ENCODE measurements at regions not wholly inside any gene's neighbourhood (a gene's known extent, or its start where the extent isn't known, plus 50 kb on each side); places are given as distances from the start of the nearest gene placed in this dataset.

- H3K9me3 ChIP-seq = no peaks in the 10 kb centered on the region
- no peaks in the 10 kb centered on the region for H4K20me1 ChIP-seq (ENCODE audit: insufficient read depth)
- H3K27ac ChIP-seq (ENCODE audit: low read depth in 2 of 2, low read length in 1 of 2) = no peak overlapping the region
- ChIA-PET POLR2A (no interaction called here), CTCF (no interaction called here)
- H3F3A ChIP-seq (replicated peaks; ENCODE audit: insufficient read depth) = no peaks in the 10 kb centered on the region
- TF ChIP-seq CHD2 (IDR thresholded peaks at IDR 0.05; ENCODE audit: low read length, partially characterized antibody) (no peak), POLR2AphosphoS5 (IDR thresholded peaks at IDR 0.05; ENCODE audit: low read depth, low read length) (no peak), TAF1 (IDR thresholded peaks at IDR 0.05; ENCODE audit: borderline replicate concordance, low read depth, low read length) (no peak), NFIC (IDR thresholded peaks at IDR 0.05; ENCODE audit: borderline replicate concordance) (no peak), GATA2 (CRISPR knock-in tag; IDR thresholded peaks at IDR 0.05) (no peak), USF1 (IDR thresholded peaks at IDR 0.05; ENCODE audit: borderline replicate concordance, low read depth) (no peak), JUND (IDR thresholded peaks at IDR 0.05) (no peak), ELF1 (IDR thresholded peaks at IDR 0.05) (no peak), RXRA (IDR thresholded peaks at IDR 0.05; ENCODE audit: borderline replicate concordance, low read depth) (no peak), RCOR1 (IDR thresholded peaks at IDR 0.05; ENCODE audit: low read length) (no peak)
- TF ChIP-seq, protein P1, sequence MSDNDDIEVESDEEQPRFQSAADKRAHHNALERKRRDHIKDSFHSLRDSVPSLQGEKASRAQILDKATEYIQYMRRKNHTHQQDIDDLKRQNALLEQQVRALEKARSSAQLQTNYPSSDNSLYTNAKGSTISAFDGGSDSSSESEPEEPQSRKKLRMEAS (IDR thresholded peaks at IDR 0.05; ENCODE audit: low read depth) = no peak
- TF ChIP-seq, protein P2, sequence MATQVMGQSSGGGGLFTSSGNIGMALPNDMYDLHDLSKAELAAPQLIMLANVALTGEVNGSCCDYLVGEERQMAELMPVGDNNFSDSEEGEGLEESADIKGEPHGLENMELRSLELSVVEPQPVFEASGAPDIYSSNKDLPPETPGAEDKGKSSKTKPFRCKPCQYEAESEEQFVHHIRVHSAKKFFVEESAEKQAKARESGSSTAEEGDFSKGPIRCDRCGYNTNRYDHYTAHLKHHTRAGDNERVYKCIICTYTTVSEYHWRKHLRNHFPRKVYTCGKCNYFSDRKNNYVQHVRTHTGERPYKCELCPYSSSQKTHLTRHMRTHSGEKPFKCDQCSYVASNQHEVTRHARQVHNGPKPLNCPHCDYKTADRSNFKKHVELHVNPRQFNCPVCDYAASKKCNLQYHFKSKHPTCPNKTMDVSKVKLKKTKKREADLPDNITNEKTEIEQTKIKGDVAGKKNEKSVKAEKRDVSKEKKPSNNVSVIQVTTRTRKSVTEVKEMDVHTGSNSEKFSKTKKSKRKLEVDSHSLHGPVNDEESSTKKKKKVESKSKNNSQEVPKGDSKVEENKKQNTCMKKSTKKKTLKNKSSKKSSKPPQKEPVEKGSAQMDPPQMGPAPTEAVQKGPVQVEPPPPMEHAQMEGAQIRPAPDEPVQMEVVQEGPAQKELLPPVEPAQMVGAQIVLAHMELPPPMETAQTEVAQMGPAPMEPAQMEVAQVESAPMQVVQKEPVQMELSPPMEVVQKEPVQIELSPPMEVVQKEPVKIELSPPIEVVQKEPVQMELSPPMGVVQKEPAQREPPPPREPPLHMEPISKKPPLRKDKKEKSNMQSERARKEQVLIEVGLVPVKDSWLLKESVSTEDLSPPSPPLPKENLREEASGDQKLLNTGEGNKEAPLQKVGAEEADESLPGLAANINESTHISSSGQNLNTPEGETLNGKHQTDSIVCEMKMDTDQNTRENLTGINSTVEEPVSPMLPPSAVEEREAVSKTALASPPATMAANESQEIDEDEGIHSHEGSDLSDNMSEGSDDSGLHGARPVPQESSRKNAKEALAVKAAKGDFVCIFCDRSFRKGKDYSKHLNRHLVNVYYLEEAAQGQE (IDR thresholded peaks at IDR 0.05; ENCODE audit: low read depth, low read length) = no peak
- TF ChIP-seq, protein P3, sequence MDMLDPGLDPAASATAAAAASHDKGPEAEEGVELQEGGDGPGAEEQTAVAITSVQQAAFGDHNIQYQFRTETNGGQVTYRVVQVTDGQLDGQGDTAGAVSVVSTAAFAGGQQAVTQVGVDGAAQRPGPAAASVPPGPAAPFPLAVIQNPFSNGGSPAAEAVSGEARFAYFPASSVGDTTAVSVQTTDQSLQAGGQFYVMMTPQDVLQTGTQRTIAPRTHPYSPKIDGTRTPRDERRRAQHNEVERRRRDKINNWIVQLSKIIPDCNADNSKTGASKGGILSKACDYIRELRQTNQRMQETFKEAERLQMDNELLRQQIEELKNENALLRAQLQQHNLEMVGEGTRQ (IDR thresholded peaks at IDR 0.05; ENCODE audit: borderline replicate concordance, low read depth, low read length) = no peak
- H3K9ac ChIP-seq = no peak overlapping the region
- no peak overlapping the region for H3K4me2 ChIP-seq
- no peak overlapping the region for H2AFZ ChIP-seq (ENCODE audit: low read depth)
- H3K36me3 ChIP-seq (replicated peaks in 1 of 2; ENCODE audit: control insufficient read depth in 1 of 2, insufficient read depth in 2 of 2, low read length in 1 of 2) = no peaks in the 10 kb centered on the region
- no peak overlapping the region for H3K4me3 ChIP-seq (ENCODE audit: low read depth in 2 of 2, low read length in 1 of 2)
- DNase-seq = no peak
- no peaks in the 10 kb centered on the region for H3K9me2 ChIP-seq
- no peaks in the 10 kb centered on the region; a peak in 1 of 4 replicates for H3K4me1 ChIP-seq (ENCODE audit: control insufficient read depth in 1 of 2, insufficient read depth in 2 of 2, low read depth in 1 of 2, low read length in 1 of 2)
- H3K27me3 ChIP-seq (ENCODE audit: insufficient read depth) = no peaks in the 10 kb centered on the region
- H3K79me2 ChIP-seq (ENCODE audit: insufficient read depth) = no peaks in the 10 kb centered on the region
Measured at GRCh38 chr10:91569522-91569921, 63.3 kb downstream of the PPP1R3C start.

- Histone ChIP-seq H3K27ac (ENCODE audit: low read depth in 2 of 2, low read length in 1 of 2) (no peak overlapping the region), H2AFZ (ENCODE audit: low read depth) (no peak overlapping the region), H3K9me2 (no peaks in the 10 kb centered on the region), H3K27me3 (ENCODE audit: insufficient read depth) (no peaks in the 10 kb centered on the region), H3K4me1 (ENCODE audit: control insufficient read depth in 1 of 2, insufficient read depth in 2 of 2, low read depth in 1 of 2, low read length in 1 of 2) (no peaks in the 10 kb centered on the region; a peak in 1 of 4 replicates), H3K4me3 (ENCODE audit: low read depth in 2 of 2, low read length in 1 of 2) (no peak overlapping the region), H3K79me2 (ENCODE audit: insufficient read depth) (no peaks in the 10 kb centered on the region), H3F3A (replicated peaks; ENCODE audit: insufficient read depth) (no peaks in the 10 kb centered on the region), H3K4me2 (no peak overlapping the region), H3K9me3 (no peaks in the 10 kb centered on the region), H4K20me1 (ENCODE audit: insufficient read depth) (no peaks in the 10 kb centered on the region), H3K36me3 (replicated peaks in 1 of 2; ENCODE audit: control insufficient read depth in 1 of 2, insufficient read depth in 2 of 2, low read length in 1 of 2) (no peaks in the 10 kb centered on the region), H3K9ac (no peak overlapping the region)
- ChIA-PET CTCF (interaction anchor here (1.3 kb wide), 1 partner anchor 68 kb away, joined by 4 read pairs; no protein-coding TSS in a partner anchor), POLR2A (no interaction called here)
- no peak for DNase-seq
- 83% methylated on average over 3 of the region's 3 CpGs for WGBS (ENCODE audit: low lambda C conversion rate)
- TF ChIP-seq SIN3A (IDR thresholded peaks at IDR 0.05; ENCODE audit: borderline replicate concordance, low read depth, low read length) (no peak), USF1 (IDR thresholded peaks at IDR 0.05; ENCODE audit: borderline replicate concordance, low read depth) (no peak), PBX3 (IDR thresholded peaks at IDR 0.05) (no peak), RFX5 (IDR thresholded peaks at IDR 0.05; ENCODE audit: low read length) (no peak), FOSL2 (IDR thresholded peaks at IDR 0.05; ENCODE audit: borderline replicate concordance, low read depth) (no peak)
- TF ChIP-seq, protein P2 (IDR thresholded peaks at IDR 0.05; ENCODE audit: low read depth, low read length) = no peak
Measured at GRCh38 chr10:91567815-91568214, 65.1 kb downstream of the PPP1R3C start.
